K562 (cell line): ENCODE measurements at regions not wholly inside any gene's neighbourhood (a gene's known extent, or its start where the extent isn't known, plus 50 kb on each side); places are given as distances from the start of the nearest gene placed in this dataset.

Experiments used
- CSDE1 ChIP-seq, 2 experiments: fragments of 450-650 bp; IDR thresholded peaks; 2 replicates each; pipeline ENCODE4 v1.6.1; 2016; ENCODE audit warnings: mild to moderate bottlenecking in 1 of 2
- GATAD2A ChIP-seq: fragments of 450-650 bp; IDR thresholded peaks from 2 replicates; pipeline ENCODE4 v1.6.1; 2017
- PHTF2 ChIP-seq: fragments of 250-450 bp; sonication (Bioruptor Pico); IDR thresholded peaks from 2 replicates; pipeline ENCODE4 v1.5.0; 2021; ENCODE audit warnings: mild to moderate bottlenecking
- TCF7L2 ChIP-seq: fragments of 150-350 bp; IDR thresholded peaks from 2 replicates; pipeline ENCODE4 v1.6.1; 2016; ENCODE audit warnings: low read depth, mild to moderate bottlenecking, low read length, moderate library complexity
- ZNF318 ChIP-seq, 2 experiments: fragments of 450-650 bp; IDR thresholded peaks; 2 replicates each; pipeline ENCODE4 v1.6.1; 2016; ENCODE audit warnings: mild to moderate bottlenecking in 2 of 2, borderline replicate concordance in 1 of 2, low read depth in 1 of 2, moderate library complexity in 1 of 2

DNA sequence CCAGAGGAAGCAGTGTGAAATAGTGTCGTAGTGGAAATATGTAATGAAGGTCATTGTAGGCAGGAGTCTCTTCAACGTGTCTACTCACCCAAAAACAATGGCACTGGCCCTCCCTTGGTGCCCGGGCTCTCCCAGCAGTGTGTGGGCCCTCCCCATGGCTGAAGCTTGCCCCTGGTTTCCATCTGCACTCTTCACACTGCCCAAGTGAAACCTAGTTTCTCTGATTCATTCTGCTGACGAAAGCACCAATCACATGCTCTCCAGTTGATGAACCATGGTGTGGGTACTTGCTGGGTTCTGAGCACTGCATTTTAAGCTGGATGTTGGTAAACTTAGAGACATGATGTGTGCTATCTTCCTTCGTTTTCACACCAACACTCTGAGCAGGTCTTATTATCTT, 61.0 kb upstream of the AGBL1 start (continued):
- TF ChIP-seq PHTF2 = no peak
- no peak for TF ChIP-seq GATAD2A
- TF ChIP-seq TCF7L2 = no peak
- no peak for TF ChIP-seq ZNF318 (IDR thresholded peaks at IDR 0.05; ENCODE audit: borderline replicate concordance in 1 of 2, low read depth in 1 of 2)
- TF ChIP-seq CSDE1 (IDR thresholded peaks at IDR 0.05) = no peak
